ENCODE measurements at regions not wholly inside any gene's neighbourhood (a gene's known extent, or its start where the extent isn't known, plus 50 kb on each side); places are given as distances from the start of the nearest gene placed in this dataset.

DNA sequence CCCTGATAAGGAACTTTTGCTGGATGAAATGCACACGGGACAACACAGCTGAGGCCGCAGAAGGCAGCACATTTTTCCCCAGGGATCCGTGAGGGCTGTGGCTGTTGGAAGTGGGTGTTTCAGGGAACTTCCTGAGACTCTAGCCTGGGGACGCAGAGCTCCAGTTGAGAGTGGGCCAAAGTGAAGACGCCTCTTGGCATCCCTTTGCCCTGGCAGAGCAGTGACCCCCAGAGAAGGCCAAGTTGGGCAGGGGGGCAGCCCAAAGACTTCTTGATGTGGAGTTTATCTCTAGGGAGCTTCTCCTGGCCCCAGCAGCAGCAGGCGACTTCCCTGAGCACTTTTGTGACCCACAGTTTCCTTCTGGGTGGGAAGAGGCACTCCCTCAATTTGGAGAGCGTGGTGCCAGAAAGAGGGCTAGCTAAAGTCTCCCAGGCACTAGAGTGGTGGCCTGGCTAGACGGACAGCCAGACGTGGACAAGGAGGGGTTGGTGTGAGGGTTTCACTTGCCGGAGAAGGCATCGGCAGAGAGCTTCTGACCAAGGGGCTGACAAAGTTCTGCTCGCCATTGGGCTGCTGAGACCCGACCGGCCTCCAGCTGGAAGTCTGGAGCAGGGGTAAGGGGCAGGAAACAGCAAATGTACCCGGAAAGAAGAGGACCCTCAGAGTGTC lies 108.8 kb downstream of the ACKR3 start:
- ATAC-seq (no peak), DNase-seq (ENCODE audit: low spot score) (no peak), FAIRE-seq (no peak)
- no peaks in the 10 kb centered on the region for H3K9me3 ChIP-seq (ENCODE audit: low read length)
- no peaks in the 10 kb centered on the region for H3K4me1 ChIP-seq (ENCODE audit: insufficient read depth, low read length)
- ChIA-PET CTCF (ENCODE audit: low intra/inter-chr PET ratio, low total read pairs) (no interaction called here), POLR2A (no interaction called here)
- no TSS peak for BruUV-seq (replicated peaks)
- H3K9ac ChIP-seq (ENCODE audit: insufficient read depth, low read depth, low read length) = no peak overlapping the region
- intact Hi-C loops (cut with micrococcal nuclease; ENCODE audit: unreplicated experiment) = no loop called here
- WGBS (ENCODE audit: low lambda C conversion rate) = 39% methylated on average over 12 of the region's 15 CpGs
- no peak overlapping the region for H3K4me3 ChIP-seq (replicated peaks in 1 of 3; ENCODE audit: insufficient read depth in 1 of 3, low read depth in 2 of 3, low read length in 3 of 3)
- no peaks in the 10 kb centered on the region for H3K36me3 ChIP-seq (replicated peaks in 1 of 2; ENCODE audit: control insufficient read depth in 1 of 2, insufficient read depth in 2 of 2, low read length in 2 of 2)
- no peaks in the 10 kb centered on the region for H3K79me2 ChIP-seq (ENCODE audit: insufficient read depth, low read length)
- H3K4me2 ChIP-seq (ENCODE audit: low read depth, low read length) = no peak overlapping the region
- no peaks in the 10 kb centered on the region for H4K20me1 ChIP-seq (ENCODE audit: insufficient read depth, low read length)
- H3K27me3 ChIP-seq (ENCODE audit: control insufficient read depth in 1 of 2, insufficient read depth in 2 of 2, low read length in 2 of 2) = peaks cover 0 to 11% of the 10 kb centered on the region in 2 experiments; a peak in 1 of 5 replicates
- no peak overlapping the region for H3K27ac ChIP-seq (ENCODE audit: extremely low read length, insufficient read depth, low read length)
- no peak for TF ChIP-seq NFKB2 (CRISPR knock-in tag; IDR thresholded peaks at IDR 0.05; ENCODE audit: borderline replicate concordance)
- TF ChIP-seq, protein P1, sequence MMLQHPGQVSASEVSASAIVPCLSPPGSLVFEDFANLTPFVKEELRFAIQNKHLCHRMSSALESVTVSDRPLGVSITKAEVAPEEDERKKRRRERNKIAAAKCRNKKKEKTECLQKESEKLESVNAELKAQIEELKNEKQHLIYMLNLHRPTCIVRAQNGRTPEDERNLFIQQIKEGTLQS (CRISPR knock-in tag; IDR thresholded peaks at IDR 0.05) = no peak
- no peak for TF ChIP-seq RFX5 (IDR thresholded peaks at IDR 0.05; ENCODE audit: low read depth, low read length)
- no peak for TF ChIP-seq NCOA1 (CRISPR knock-in tag; IDR thresholded peaks at IDR 0.05)
- no peak for TF ChIP-seq ZC3H4 (CRISPR knock-in tag; IDR thresholded peaks at IDR 0.05; ENCODE audit: borderline replicate concordance)
- TF ChIP-seq ZNF883 (CRISPR knock-in tag; IDR thresholded peaks at IDR 0.05; ENCODE audit: not compliant biosample characterization) = no peak
- TF ChIP-seq NFYB (CRISPR knock-in tag; IDR thresholded peaks at IDR 0.05) = no peak
- TF ChIP-seq ZNF343 (CRISPR knock-in tag; IDR thresholded peaks at IDR 0.05) = no peak
- no peak for TF ChIP-seq JARID2 (CRISPR knock-in tag; IDR thresholded peaks at IDR 0.05; ENCODE audit: insufficient replicate concordance)
- no peak for TF ChIP-seq KLF16 (CRISPR knock-in tag; IDR thresholded peaks at IDR 0.05)
- TF ChIP-seq ARNTL (CRISPR knock-in tag; IDR thresholded peaks at IDR 0.05) = no peak
- no peak for TF ChIP-seq HDAC1 (CRISPR knock-in tag; IDR thresholded peaks at IDR 0.05)
- no peak for TF ChIP-seq PAWR (CRISPR knock-in tag; IDR thresholded peaks at IDR 0.05; ENCODE audit: borderline replicate concordance)
- TF ChIP-seq KMT2A (CRISPR knock-in tag; IDR thresholded peaks at IDR 0.05) = no peak
- no peak for TF ChIP-seq TBX3 (IDR thresholded peaks at IDR 0.05; ENCODE audit: borderline replicate concordance)
- TF ChIP-seq, protein P2, sequence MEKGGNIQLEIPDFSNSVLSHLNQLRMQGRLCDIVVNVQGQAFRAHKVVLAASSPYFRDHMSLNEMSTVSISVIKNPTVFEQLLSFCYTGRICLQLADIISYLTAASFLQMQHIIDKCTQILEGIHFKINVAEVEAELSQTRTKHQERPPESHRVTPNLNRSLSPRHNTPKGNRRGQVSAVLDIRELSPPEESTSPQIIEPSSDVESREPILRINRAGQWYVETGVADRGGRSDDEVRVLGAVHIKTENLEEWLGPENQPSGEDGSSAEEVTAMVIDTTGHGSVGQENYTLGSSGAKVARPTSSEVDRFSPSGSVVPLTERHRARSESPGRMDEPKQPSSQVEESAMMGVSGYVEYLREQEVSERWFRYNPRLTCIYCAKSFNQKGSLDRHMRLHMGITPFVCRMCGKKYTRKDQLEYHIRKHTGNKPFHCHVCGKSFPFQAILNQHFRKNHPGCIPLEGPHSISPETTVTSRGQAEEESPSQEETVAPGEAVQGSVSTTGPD (CRISPR knock-in tag; IDR thresholded peaks at IDR 0.05) = no peak
- TF ChIP-seq, protein P3, sequence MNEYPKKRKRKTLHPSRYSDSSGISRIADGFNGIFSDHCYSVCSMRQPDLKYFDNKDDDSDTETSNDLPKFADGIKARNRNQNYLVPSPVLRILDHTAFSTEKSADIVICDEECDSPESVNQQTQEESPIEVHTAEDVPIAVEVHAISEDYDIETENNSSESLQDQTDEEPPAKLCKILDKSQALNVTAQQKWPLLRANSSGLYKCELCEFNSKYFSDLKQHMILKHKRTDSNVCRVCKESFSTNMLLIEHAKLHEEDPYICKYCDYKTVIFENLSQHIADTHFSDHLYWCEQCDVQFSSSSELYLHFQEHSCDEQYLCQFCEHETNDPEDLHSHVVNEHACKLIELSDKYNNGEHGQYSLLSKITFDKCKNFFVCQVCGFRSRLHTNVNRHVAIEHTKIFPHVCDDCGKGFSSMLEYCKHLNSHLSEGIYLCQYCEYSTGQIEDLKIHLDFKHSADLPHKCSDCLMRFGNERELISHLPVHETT (CRISPR knock-in tag; conservative IDR thresholded peaks at IDR 0.05) = no peak
- TF ChIP-seq, protein P4, sequence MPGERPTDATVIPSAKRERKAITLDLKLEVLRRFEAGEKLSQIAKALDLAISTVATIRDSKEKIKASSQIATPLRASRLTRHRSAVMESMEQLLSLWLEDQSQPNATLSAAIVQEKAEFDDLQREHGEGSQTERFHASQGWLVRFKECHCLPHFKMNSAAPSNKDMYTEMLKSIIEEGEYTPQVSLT (CRISPR knock-in tag; IDR thresholded peaks at IDR 0.05; ENCODE audit: borderline replicate concordance, low read depth) = no peak
- TF ChIP-seq ZNF256 (CRISPR knock-in tag; conservative IDR thresholded peaks at IDR 0.05) = no peak
- TF ChIP-seq ZNF501 (CRISPR knock-in tag; IDR thresholded peaks at IDR 0.05) = no peak
- in situ Hi-C loops (cut with HindIII; ENCODE audit: extremely low pct_ligation_motif_present, low pct_unique_long_range_greater_than_20kb) = no loop called here
- no peak overlapping the region for H2AFZ ChIP-seq (ENCODE audit: low read length)

All from HepG2 (cell line).